GM12878 (cell line): ENCODE measurements at regions not wholly inside any gene's neighbourhood (a gene's known extent, or its start where the extent isn't known, plus 50 kb on each side); places are given as distances from the start of the nearest gene placed in this dataset.

Experiments
- ATAC-seq: fragments of 200-7000 bp; cut with Tn5 transposase; 3 replicates; pipeline ENCODE4 v1.9.1; 2020; ENCODE audit warnings: mild to moderate bottlenecking, moderate library complexity
- BruUV-seq: library from RNA; stranded (reverse); fragments of 400-500 nt; replicated peaks from 2 replicates; lab custom pipeline; 2021; lab: Mats Ljungman, UMichigan
- CTCF ChIA-PET: fragments of 300-600 bp; sonication (Branson Sonifier 250); formaldehyde crosslinking; extraction: SDS; loops from one replicate; lab custom pipeline; 2021; ENCODE audit warnings: inconsistent platforms; lab: Yijun Ruan, JAX
- POLR2A ChIA-PET: fragments of 350-600 bp; formaldehyde crosslinking; extraction: SDS; loops from one replicate; lab custom pipeline; 2021; ENCODE audit warnings: inconsistent platforms; lab: Charles Lee
- RAD21 ChIA-PET: fragments of 300-600 bp; sonication (Branson Sonifier 250); formaldehyde crosslinking; loops from one replicate; lab custom pipeline; 2023; ENCODE audit warnings: antibody characterized with exemption; ENCODE audit not compliant: unreplicated experiment; lab: Charles Lee
- SMC1A ChIA-PET: fragments of 300-600 bp; sonication (Branson Sonifier 250); formaldehyde crosslinking; loops from one replicate; lab custom pipeline; 2023; ENCODE audit not compliant: unreplicated experiment, uncharacterized antibody; lab: Charles Lee
- DNase-seq: peaks from one replicate; pipeline ENCODE4 v3.0.0-alpha.2; 2011; ENCODE audit warnings: low read depth, low spot score
- FAIRE-seq: peaks from 3 replicates; lab custom pipeline; 2011; peaks lifted over from hg19 to GRCh38; lab: Jason Lieb, UNC
- H2AFZ ChIP-seq: 2 replicates; pipeline ENCODE4 v1.6.0; 2011; ENCODE audit warnings: low read depth, low read length, control low read depth; ENCODE audit not compliant: control insufficient read depth
- H3K27ac ChIP-seq: 2 replicates; pipeline ENCODE4 v1.5.1; 2011; ENCODE audit warnings: control low read depth; ENCODE audit not compliant: control insufficient read depth, insufficient read depth
- H3K27me3 ChIP-seq, 2 experiments: replicated peaks in 1 of 2; 2 replicates each; pipeline versions ENCODE4 v1.6.0 to v1.6.1; 2011; ENCODE audit warnings: low read length in 1 of 2; ENCODE audit not compliant: control insufficient read depth in 2 of 2, insufficient read depth in 2 of 2
- H3K36me3 ChIP-seq, 2 experiments: 2 replicates each; pipeline ENCODE4 v1.5.1; 2011; ENCODE audit warnings: low read length in 1 of 2; ENCODE audit not compliant: control insufficient read depth in 2 of 2, insufficient read depth in 2 of 2
- H3K4me1 ChIP-seq: 2 replicates; pipeline ENCODE4 v1.6.1; 2011; ENCODE audit warnings: mild to moderate bottlenecking, low read length, moderate library complexity, mixed read lengths; ENCODE audit not compliant: control insufficient read depth, insufficient read depth
- H3K4me2 ChIP-seq: 2 replicates; pipeline ENCODE4 v1.6.0; 2011; ENCODE audit warnings: control low read depth; ENCODE audit not compliant: control insufficient read depth, insufficient read depth
- H3K4me3 ChIP-seq: fragments of 200-600 bp; sonication (generic); 2 replicates; pipeline ENCODE4 v1.5.1; 2016
- H3K79me2 ChIP-seq: 2 replicates; pipeline ENCODE4 v1.6.0; 2011; ENCODE audit warnings: low read length; ENCODE audit not compliant: control insufficient read depth, insufficient read depth
- H3K9ac ChIP-seq: 2 replicates; pipeline ENCODE4 v1.8.0; 2011; ENCODE audit warnings: low read length, control low read depth, mixed read lengths; ENCODE audit not compliant: control insufficient read depth, insufficient read depth
- H3K9me3 ChIP-seq: replicated peaks from 3 replicates; pipeline ENCODE4 v1.5.1; 2011; ENCODE audit warnings: mild to moderate bottlenecking, low read length; ENCODE audit not compliant: control insufficient read depth, insufficient read depth
- H4K20me1 ChIP-seq: 2 replicates; pipeline ENCODE4 v1.6.0; 2011; ENCODE audit not compliant: control insufficient read depth, insufficient read depth
- CBX3 ChIP-seq: fragments of 200-600 bp; sonication (generic); IDR thresholded peaks from 2 replicates; pipeline ENCODE4 v1.6.1; 2016; ENCODE audit warnings: low read depth, borderline replicate concordance
- DPF2 ChIP-seq: fragments of 450-650 bp; IDR thresholded peaks from 2 replicates; pipeline ENCODE4 v1.6.1; 2017; ENCODE audit warnings: mild to moderate bottlenecking
- ETV6 ChIP-seq, 2 experiments: fragments of 450-650 bp in 1 of 2; IDR thresholded peaks in 1 of 2; conservative IDR thresholded peaks in 1 of 2; 2 replicates each; pipeline ENCODE4 v1.6.1; 2014; ENCODE audit warnings: antibody characterized with exemption in 1 of 2, borderline replicate concordance in 1 of 2, low read depth in 1 of 2, mild to moderate bottlenecking in 1 of 2, moderate library complexity in 1 of 2
- HDGF ChIP-seq: fragments of 450-650 bp; IDR thresholded peaks from 2 replicates; pipeline ENCODE4 v1.6.1; 2016; ENCODE audit warnings: antibody characterized with exemption
- IKZF2 ChIP-seq, 2 experiments: fragments of 450-650 bp; IDR thresholded peaks; 2 replicates each; pipeline ENCODE4 v1.6.1; 2017; ENCODE audit warnings: mild to moderate bottlenecking in 2 of 2, moderate library complexity in 2 of 2
- MXI1 ChIP-seq: fragments of 150-350 bp; IDR thresholded peaks from 2 replicates; pipeline ENCODE4 v1.6.1; 2011; ENCODE audit warnings: low read depth, mild to moderate bottlenecking, inconsistent platforms, low read length, improper control_type of control experiment
- MYC ChIP-seq: IDR thresholded peaks from 2 replicates; pipeline ENCODE4 v1.6.1; 2011; ENCODE audit warnings: mild to moderate bottlenecking, low read length, moderate library complexity, inconsistent platforms; ENCODE audit not compliant: insufficient read depth, insufficient replicate concordance, insufficient read length, severe bottlenecking
- PAX8 ChIP-seq: fragments of 450-650 bp; IDR thresholded peaks from 2 replicates; pipeline ENCODE4 v1.6.1; 2017; ENCODE audit warnings: mild to moderate bottlenecking, moderate library complexity
- PKNOX1 ChIP-seq: fragments of 450-650 bp; IDR thresholded peaks from 2 replicates; pipeline ENCODE4 v1.6.1; 2016; ENCODE audit warnings: mild to moderate bottlenecking
- PML ChIP-seq: IDR thresholded peaks from 2 replicates; pipeline ENCODE4 v1.6.1; 2012; ENCODE audit warnings: low read length, inconsistent platforms
- POLR2A ChIP-seq: IDR thresholded peaks from 2 replicates; pipeline ENCODE4 v1.6.1; 2011; ENCODE audit warnings: low read depth, mild to moderate bottlenecking, low read length
- POLR2AphosphoS5 ChIP-seq: IDR thresholded peaks from 2 replicates; pipeline ENCODE4 v1.6.1; 2011; ENCODE audit warnings: mild to moderate bottlenecking, low read length, inconsistent platforms
- RFX5 ChIP-seq: IDR thresholded peaks from 2 replicates; pipeline ENCODE4 v1.6.1; 2011; ENCODE audit warnings: low read depth, low read length, improper control_type of control experiment
- SIX5 ChIP-seq: IDR thresholded peaks from 2 replicates; pipeline ENCODE4 v1.6.1; 2011; ENCODE audit warnings: mild to moderate bottlenecking, low read depth, low read length, moderate library complexity; ENCODE audit not compliant: severe bottlenecking
- SMAD5 ChIP-seq: IDR thresholded peaks from 2 replicates; pipeline ENCODE4 v1.6.1; 2016; ENCODE audit warnings: antibody characterized with exemption, low read depth
- SMC3 ChIP-seq: IDR thresholded peaks from 2 replicates; pipeline ENCODE4 v1.6.1; 2011; ENCODE audit warnings: low read length, improper control_type of control experiment, borderline replicate concordance
- TARDBP ChIP-seq: IDR thresholded peaks from 2 replicates; pipeline ENCODE4 v1.6.1; 2016; ENCODE audit warnings: borderline replicate concordance
- YY1 ChIP-seq: IDR thresholded peaks from 2 replicates; pipeline ENCODE4 v1.6.1; 2011; ENCODE audit warnings: low read depth, mild to moderate bottlenecking, low read length
- ZBTB4 ChIP-seq: fragments of 450-650 bp; formaldehyde crosslinking; IDR thresholded peaks from 2 replicates; pipeline ENCODE4 v1.4.0; 2022; ENCODE audit warnings: mild to moderate bottlenecking, moderate library complexity
- ZNF217 ChIP-seq: fragments of 450-650 bp; IDR thresholded peaks from 2 replicates; pipeline ENCODE4 v1.6.1; 2017; ENCODE audit warnings: antibody characterized with exemption, mild to moderate bottlenecking
- ZSCAN29 ChIP-seq: fragments of 450-650 bp; IDR thresholded peaks from 2 replicates; pipeline ENCODE4 v1.6.1; 2017; ENCODE audit warnings: mild to moderate bottlenecking, moderate library complexity
- WGBS: methylation state at CpG from one replicate; pipeline ENCODE4 v1.1.6; 2016; ENCODE audit warnings: low lambda C conversion rate; ENCODE audit not compliant: insufficient replicate concordance, insufficient coverage; ENCODE audit errors: missing lambda C conversion rate; 5-methylcytosine and 5-hydroxymethylcytosine counted together
- in situ Hi-C: fragments of 300-500 bp; cut with MboI; formaldehyde crosslinking; loops from 9 replicates; pipeline ENCODE4 v1.14.3; 2018; ENCODE audit warnings: mixed read lengths
- intact Hi-C: fragments of 100-400 bp; cut with micrococcal nuclease; formaldehyde crosslinking; loops from one replicate; pipeline ENCODE4 v1.14.2; 2022; ENCODE audit not compliant: unreplicated experiment

GRCh38 chr14:56972948-56973347, 162.7 kb upstream of the OTX2 start (continued):
- TF ChIP-seq YY1 (no peak), ZNF217 (no peak), SMAD5 (no peak), PAX8 (no peak), ETV6 (conservative IDR thresholded peaks at IDR 0.05 in 1 of 2, IDR thresholded peaks at IDR 0.05 in 1 of 2; ENCODE audit: borderline replicate concordance in 1 of 2, low read depth in 1 of 2) (no peak), TARDBP (no peak), ZSCAN29 (no peak), DPF2 (no peak), IKZF2 (IDR thresholded peaks at IDR 0.05) (no peak), PKNOX1 (no peak)
- TF ChIP-seq, all 136 proteins: peak for 0

- DNase-seq (no peak), ATAC-seq (no peak), FAIRE-seq (no peak)
- Histone ChIP-seq H3K4me2 (no peak overlapping the region), H3K36me3 (no peaks in the 10 kb centered on the region), H3K9ac (no peak overlapping the region), H2AFZ (no peak overlapping the region), H3K9me3 (no peaks in the 10 kb centered on the region), H3K79me2 (no peaks in the 10 kb centered on the region), H3K27ac (no peak overlapping the region), H3K4me3 (no peak overlapping the region), H4K20me1 (no peaks in the 10 kb centered on the region), H3K4me1 (no peaks in the 10 kb centered on the region), H3K27me3 (no peaks in the 10 kb centered on the region)
- ChIA-PET POLR2A (no interaction called here), CTCF (no interaction called here), SMC1A (interaction anchor here (1.0 kb wide), 1 partner anchor 20 kb away, joined by 3 read pairs; no protein-coding TSS in a partner anchor), RAD21 (no interaction called here)
- BruUV-seq: no TSS peak
- intact Hi-C loops (no loop called here), in situ Hi-C loops (no loop called here)
- WGBS: 25% methylated on average over 5 of the region's 5 CpGs
- no peak for TF ChIP-seq SIX5
- no peak for TF ChIP-seq MXI1
- no peak for TF ChIP-seq PML
- no peak for TF ChIP-seq SMC3
- no peak for TF ChIP-seq CBX3
- no peak for TF ChIP-seq HDGF
- TF ChIP-seq MYC: no peak
- no peak for TF ChIP-seq ZNF217
- TF ChIP-seq POLR2AphosphoS5: no peak
- TF ChIP-seq POLR2A: no peak
- no peak for TF ChIP-seq RFX5
- no peak for TF ChIP-seq ZBTB4
Observed at GRCh38 chr14:56964895-56965294, 154.6 kb upstream of the OTX2 start.
